HEK293 (cell line): ENCODE measurements at regions not wholly inside any gene's neighbourhood (a gene's known extent, or its start where the extent isn't known, plus 50 kb on each side); places are given as distances from the start of the nearest gene placed in this dataset.

Experiments
- ZNF530 ChIP-seq: fragments of 450-650 bp; formaldehyde crosslinking; IDR thresholded peaks from 2 replicates; pipeline ENCODE4 v1.5.1; 2016; ENCODE audit warnings: low read depth, missing biosample characterization, missing genetic modification characterization
- ZNF549 ChIP-seq: fragments of 450-650 bp; IDR thresholded peaks from 2 replicates; pipeline ENCODE4 v1.5.1; 2018; ENCODE audit warnings: missing biosample characterization, missing genetic modification characterization, mild to moderate bottlenecking, inconsistent platforms, moderate library complexity
- ZNF621 ChIP-seq: fragments of 450-650 bp; formaldehyde crosslinking; IDR thresholded peaks from 2 replicates; pipeline ENCODE4 v1.5.1; 2017; ENCODE audit warnings: missing biosample characterization, missing genetic modification characterization
- TF ChIP-seq, protein P1 (sequence below): fragments of 450-650 bp; formaldehyde crosslinking; IDR thresholded peaks from 2 replicates; pipeline ENCODE4 v1.5.1; 2017; ENCODE audit warnings: missing biosample characterization, missing genetic modification characterization
- TF ChIP-seq, protein P2 (sequence below): fragments of 450-650 bp; formaldehyde crosslinking; IDR thresholded peaks from 2 replicates; pipeline ENCODE4 v1.5.1; 2016; ENCODE audit warnings: missing biosample characterization, missing genetic modification characterization

DNA sequence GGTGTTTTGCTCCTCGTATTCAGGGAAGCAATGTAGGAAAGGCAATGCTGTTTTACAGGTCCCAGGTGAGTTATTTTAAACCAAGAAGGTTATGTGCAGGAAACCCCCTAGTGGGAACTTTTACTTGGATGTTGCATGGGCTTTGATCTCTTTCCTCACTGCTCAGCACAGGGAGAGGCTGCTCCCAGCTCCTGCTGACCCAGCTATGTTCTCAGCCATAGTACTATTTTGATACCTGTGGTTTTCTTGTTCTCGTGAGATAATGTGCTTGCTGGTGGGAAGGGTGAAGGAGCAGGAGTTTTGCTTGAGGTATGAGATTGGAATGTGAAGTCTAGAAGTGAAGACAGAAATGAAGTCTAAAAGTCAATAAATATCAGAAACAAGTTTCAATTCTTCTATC lies 265.6 kb upstream of the FBXL7 start:
- TF ChIP-seq ZNF621 (tag by site-specific recombination): no peak
- TF ChIP-seq, protein P1, sequence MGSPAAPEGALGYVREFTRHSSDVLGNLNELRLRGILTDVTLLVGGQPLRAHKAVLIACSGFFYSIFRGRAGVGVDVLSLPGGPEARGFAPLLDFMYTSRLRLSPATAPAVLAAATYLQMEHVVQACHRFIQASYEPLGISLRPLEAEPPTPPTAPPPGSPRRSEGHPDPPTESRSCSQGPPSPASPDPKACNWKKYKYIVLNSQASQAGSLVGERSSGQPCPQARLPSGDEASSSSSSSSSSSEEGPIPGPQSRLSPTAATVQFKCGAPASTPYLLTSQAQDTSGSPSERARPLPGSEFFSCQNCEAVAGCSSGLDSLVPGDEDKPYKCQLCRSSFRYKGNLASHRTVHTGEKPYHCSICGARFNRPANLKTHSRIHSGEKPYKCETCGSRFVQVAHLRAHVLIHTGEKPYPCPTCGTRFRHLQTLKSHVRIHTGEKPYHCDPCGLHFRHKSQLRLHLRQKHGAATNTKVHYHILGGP (tag by site-specific recombination): no peak
- TF ChIP-seq, protein P2, sequence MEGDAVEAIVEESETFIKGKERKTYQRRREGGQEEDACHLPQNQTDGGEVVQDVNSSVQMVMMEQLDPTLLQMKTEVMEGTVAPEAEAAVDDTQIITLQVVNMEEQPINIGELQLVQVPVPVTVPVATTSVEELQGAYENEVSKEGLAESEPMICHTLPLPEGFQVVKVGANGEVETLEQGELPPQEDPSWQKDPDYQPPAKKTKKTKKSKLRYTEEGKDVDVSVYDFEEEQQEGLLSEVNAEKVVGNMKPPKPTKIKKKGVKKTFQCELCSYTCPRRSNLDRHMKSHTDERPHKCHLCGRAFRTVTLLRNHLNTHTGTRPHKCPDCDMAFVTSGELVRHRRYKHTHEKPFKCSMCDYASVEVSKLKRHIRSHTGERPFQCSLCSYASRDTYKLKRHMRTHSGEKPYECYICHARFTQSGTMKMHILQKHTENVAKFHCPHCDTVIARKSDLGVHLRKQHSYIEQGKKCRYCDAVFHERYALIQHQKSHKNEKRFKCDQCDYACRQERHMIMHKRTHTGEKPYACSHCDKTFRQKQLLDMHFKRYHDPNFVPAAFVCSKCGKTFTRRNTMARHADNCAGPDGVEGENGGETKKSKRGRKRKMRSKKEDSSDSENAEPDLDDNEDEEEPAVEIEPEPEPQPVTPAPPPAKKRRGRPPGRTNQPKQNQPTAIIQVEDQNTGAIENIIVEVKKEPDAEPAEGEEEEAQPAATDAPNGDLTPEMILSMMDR (tag by site-specific recombination): no peak
- no peak for TF ChIP-seq ZNF530 (tag by site-specific recombination)
- no peak for TF ChIP-seq ZNF549
